GM19351 (cell line): ENCODE measurements at regions not wholly inside any gene's neighbourhood (a gene's known extent, or its start where the extent isn't known, plus 50 kb on each side); places are given as distances from the start of the nearest gene placed in this dataset.
"Not testable (repeated sequence)": the region's sequence is repeated elsewhere in the genome, so short reads cannot be mapped to it uniquely, and the experiment has no call there.

ENCODE experiments used
- ATAC-seq: cut with Tn5 transposase; IDR thresholded peaks from one replicate; pipeline ENCODE4 v1.9.1; 2021; ENCODE audit warnings: mild to moderate bottlenecking, moderate library complexity; ENCODE audit not compliant: unreplicated experiment

DNA sequence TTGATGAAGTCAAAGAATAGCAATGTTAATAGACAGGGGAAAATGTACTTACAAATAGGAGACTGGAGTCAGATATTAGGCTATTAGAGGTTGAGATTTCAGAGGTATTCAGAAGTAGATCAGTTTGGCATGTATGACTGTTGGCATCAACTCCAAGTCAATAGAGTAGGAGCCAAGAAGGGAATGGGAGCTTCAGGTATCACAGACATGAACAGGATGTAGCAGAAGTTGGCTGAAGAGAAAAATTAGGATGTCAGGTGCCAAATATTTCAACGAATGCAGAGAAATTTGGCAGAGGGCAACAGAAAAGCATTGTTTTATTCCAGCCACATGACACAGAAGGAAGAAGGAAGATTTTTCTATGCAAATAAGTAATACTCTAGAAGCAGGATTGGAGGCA, 69.7 kb downstream of the GLYATL1 start:
- no peak for ATAC-seq

DNA sequence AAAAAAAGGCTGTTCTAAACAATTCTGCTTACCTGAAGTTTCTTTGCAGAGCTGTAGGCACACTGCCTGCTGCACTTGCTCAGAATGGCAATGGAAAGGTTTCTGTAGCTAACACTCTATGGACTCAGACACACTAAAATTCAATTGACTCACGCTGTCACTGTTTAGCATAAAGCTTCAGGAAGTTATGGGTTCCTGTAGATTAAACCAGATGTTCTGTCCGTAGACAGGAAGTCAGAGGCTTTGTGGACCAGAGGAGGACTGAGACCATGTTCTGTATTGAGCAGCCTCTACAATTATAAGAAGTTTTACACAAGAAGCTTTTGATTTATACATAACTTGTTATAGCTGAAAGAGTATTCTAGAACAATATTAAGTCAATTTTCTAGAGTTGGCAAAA, 70.4 kb downstream of the GLYATL1 start:
- ATAC-seq = peak; percentile 72

DNA sequence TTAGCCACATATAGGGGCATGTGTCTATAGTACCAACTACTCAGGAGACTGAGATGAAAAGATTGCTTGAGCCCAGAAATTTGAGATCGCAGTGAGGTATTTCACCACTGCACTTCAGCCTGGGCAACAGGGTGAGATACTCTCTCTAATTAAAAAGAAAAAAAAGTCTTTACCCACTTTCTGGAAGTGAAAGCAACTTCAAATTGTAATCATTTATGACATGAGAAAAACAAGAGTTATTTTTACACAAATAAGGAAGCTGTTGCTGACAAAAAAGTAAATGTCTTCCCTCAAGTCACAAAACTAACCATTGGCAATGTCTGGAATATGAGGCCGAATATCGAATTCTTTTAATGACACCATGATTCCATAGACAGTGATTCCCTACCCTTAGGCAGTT, 71.4 kb downstream of the GLYATL1 start:
- ATAC-seq = no peak

DNA sequence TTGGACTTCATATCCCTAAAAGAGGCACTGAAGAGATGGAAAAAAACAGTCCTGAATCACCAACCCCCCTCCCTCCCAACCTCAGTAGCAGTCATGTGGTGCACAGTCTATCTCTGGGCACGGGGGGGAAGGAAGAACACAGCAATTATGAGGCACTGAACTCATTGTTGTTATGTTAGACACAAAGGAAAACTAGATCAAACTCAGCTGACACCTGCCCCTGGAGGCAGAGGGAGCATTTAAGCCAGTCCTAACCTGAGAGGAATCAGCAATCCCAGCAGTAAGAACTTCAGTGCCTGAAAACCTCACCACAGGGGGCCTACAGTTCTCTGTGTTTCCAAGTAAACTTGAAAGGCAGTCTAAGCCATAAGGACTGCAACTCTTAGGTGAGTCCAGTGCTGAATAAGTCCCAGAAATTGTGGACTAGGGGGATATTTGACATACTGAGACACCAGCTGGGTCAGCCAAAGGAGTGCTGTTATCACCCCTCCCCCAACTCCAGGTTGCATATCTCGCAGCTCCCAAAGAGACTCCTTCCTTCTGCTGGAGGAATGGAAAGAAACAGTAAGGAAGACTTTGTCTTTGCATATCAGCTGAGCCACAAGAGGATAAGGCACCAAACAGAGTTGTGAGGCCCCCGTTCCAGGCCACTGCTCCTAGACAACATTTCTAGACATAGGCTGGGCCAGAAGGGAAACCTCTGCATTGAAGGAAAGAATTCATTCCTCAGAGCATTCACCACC, 72.5 kb downstream of the GLYATL1 start:
- no peak for ATAC-seq

DNA sequence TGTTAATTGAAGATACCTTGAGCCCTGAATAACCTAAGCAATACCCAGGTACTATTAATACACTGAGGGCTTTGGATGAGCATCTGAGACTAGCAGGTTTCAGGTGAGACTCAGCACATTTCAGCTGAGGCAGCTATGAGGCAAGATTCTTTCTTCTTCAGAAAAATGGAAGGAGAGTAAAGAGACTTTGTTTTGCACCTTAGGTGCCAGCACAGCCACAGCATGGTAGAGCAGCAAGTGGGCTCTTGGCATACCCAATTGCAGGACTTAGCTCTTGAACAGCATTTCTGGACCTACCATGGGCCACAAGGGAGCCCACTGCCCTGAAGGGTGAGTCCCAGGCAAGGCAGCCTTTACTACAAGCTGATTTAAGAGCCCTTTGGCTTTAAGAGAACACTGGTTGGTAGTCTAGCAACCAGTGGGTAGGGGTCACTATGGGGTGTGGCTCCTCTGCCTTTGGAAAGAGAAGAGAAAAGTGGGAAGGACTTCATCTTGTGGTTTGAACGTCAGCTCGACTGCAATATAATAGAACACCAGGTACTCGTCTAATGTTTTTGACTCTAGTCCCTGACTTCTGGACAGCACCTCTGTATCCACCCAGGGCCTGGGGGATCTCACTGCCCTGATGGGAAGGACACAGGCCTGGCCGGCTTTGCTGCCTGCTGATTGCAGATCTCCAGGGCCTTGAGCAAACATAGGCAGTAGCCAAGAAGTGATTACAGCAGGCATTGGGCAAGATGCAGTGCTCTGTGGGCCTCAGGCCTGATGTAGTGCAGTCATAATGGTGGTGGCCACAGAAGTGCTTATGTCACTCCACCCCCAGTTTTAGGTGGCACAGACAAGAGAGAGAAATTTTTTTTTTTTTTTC, 73.3 kb downstream of the GLYATL1 start:
- ATAC-seq = no peak

DNA sequence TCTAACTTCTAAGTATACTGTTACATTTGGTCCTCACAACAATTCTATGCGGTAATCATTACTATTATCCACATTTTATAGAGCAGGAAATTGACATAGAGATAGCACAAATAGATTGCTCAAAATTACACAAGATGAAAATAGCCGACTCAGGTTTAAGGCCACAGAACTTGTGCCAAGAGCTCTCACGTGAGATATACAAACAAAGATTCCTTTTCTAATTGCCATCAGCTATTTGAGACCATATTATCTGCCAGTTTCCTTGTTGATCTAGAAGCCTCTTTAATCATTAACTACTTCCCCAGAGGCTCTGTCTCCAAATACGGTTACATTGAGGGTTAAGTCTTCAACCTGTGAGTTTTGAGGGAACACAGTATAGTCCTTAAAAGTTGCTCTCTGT, 61.0 kb upstream of the GLYATL1B start:
- ATAC-seq = no peak

DNA sequence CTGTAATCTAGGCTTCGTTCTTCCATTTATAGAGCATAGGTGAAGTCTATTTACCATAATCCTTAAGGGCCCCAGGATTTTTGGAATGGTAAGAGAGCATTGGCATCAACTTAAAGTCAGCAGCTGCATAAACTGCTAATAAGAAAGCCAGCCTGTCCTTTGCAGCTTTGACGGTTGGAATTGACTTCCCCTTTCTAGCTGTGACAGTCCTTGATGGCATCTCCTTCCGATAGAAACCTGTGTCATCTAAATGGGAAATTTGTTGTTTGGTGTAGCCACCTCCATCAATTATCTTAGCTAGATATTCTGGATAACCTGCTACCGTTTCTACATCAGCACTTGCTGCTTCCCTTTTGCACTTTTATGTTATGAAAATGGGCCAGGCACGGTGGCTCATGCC, 58.0 kb upstream of the GLYATL1B start:
- ATAC-seq = no peak

DNA sequence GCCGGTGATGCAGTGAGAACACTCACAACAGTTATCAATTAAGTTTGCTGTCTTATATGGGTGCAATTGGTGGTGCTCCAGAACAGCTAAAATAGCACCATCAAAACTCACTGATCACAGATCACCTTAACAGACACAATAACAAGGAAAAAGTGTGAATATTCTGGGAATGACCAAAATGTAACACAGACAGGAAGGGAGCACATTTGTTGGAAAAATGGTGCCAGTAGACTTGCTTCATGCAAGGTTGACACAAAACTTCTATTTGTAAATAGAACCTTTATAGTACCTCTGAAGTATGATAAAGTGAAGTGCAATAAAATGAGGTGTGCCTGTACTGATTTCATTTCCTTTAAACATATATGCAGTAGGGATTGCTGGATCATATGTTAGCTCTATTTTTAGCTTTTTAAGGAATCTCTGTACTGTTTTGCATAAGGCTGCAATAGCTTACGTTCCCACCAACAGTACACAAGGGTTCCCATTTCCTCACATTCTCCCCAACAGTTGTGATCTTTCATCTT, 56.7 kb upstream of the GLYATL1B start:
- no peak for ATAC-seq

DNA sequence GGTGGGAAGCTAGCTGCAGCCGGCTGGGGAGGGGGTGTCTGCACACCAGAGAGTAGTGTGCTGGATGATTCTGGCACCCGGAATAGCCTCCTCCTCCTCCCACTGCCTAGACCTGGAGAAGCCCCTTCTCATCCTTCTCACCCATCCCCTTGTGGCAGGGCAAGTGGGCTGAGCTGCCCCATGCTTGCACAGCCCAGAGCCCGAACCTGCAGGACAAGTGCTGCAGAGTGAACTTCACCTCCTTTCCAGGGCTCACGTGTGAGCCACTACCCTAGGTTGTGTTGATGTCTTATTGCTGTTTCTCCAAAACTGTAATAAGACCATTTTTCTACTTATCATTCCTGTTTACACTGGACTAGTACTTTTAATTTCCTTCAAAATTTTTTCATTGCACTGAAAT, 56.1 kb upstream of the GLYATL1B start:
- ATAC-seq = no peak

DNA sequence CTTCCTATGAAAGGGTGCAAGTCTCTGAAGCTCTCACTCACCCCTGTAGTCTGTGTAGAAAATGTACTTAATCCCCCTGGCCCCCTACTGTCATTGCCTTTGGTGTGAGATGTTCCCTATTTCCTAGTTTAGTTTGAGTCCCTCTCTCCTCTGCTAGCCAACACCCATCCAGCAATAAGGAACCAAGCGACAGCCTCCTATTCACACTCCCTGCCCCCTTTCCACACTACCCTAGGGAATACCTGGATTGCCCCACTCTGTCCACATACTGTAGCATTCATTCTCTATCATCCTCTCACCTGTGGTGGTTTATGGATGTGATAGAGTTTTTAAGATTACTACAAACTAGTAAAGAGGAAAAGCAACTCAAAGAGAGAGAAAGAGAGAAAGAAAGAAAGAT, 54.4 kb upstream of the GLYATL1B start:
- ATAC-seq = not testable (repeated sequence)
